Neural cell (in vitro differentiated cells): ENCODE measurements at regions not wholly inside any gene's neighbourhood (a gene's known extent, or its start where the extent isn't known, plus 50 kb on each side); places are given as distances from the start of the nearest gene placed in this dataset.

Experiments used
- H2AFZ ChIP-seq: fragments of 200-600, 300-800 bp; sonication (generic), shearing (Covaris generic); 2 replicates; pipeline ENCODE4 v1.6.0; 2014; ENCODE audit warnings: low read depth, mild to moderate bottlenecking, antibody characterized with exemption, low read length, moderate library complexity
- H3F3A ChIP-seq: fragments of 200-600 bp; shearing (Covaris generic); 2 replicates; pipeline ENCODE4 v1.6.1; 2016; ENCODE audit warnings: mild to moderate bottlenecking, moderate library complexity, mixed read lengths, antibody characterized with exemption, low read length; ENCODE audit not compliant: insufficient read depth, poor library complexity, severe bottlenecking
- H3K27ac ChIP-seq: fragments of 200-600, 300-800 bp; sonication (generic), shearing (Covaris generic); 2 replicates; pipeline ENCODE4 v1.5.1; 2014; ENCODE audit warnings: mild to moderate bottlenecking, low read length, moderate library complexity
- H3K27me3 ChIP-seq: fragments of 300-800, 200-600 bp; sonication (generic), shearing (Covaris generic); 2 replicates; pipeline ENCODE4 v1.6.0; 2014; ENCODE audit warnings: mild to moderate bottlenecking, low read depth, low read length, moderate library complexity; ENCODE audit not compliant: insufficient read depth
- H3K36me3 ChIP-seq: fragments of 300-800, 200-600 bp; sonication (generic), shearing (Covaris generic); 2 replicates; pipeline ENCODE4 v1.5.1; 2014; ENCODE audit warnings: mild to moderate bottlenecking, antibody characterized with exemption, low read length, moderate library complexity; ENCODE audit not compliant: insufficient read depth
- H3K4me2 ChIP-seq: fragments of 300-800, 200-600 bp; sonication (generic), shearing (Covaris generic); 2 replicates; pipeline ENCODE4 v1.6.0; 2014; ENCODE audit warnings: mild to moderate bottlenecking, low read length
- H3K4me3 ChIP-seq: fragments of 300-800, 200-600 bp; sonication (generic), shearing (Covaris generic); 2 replicates; pipeline ENCODE4 v1.5.1; 2014; ENCODE audit warnings: mild to moderate bottlenecking, low read length, moderate library complexity
- H3K79me2 ChIP-seq: fragments of 200-600 bp; shearing (Covaris generic); replicated peaks from 2 replicates; pipeline ENCODE4 v1.6.0; 2014; ENCODE audit warnings: mild to moderate bottlenecking, low read length, moderate library complexity; ENCODE audit not compliant: insufficient read depth
- H3K9ac ChIP-seq: fragments of 300-800, 200-600 bp; sonication (generic), shearing (Covaris generic); 2 replicates; pipeline ENCODE4 v1.6.1; 2016; ENCODE audit warnings: mild to moderate bottlenecking, low read length, mixed read lengths
- H3K9me2 ChIP-seq: fragments of 200-600 bp; shearing (Covaris generic); 2 replicates; pipeline ENCODE4 v1.6.1; 2016; ENCODE audit warnings: mild to moderate bottlenecking, low read length, mixed read lengths; ENCODE audit not compliant: insufficient read depth
- H3K9me3 ChIP-seq: fragments of 200-600, 300-800 bp; sonication (generic), shearing (Covaris generic); 2 replicates; pipeline ENCODE4 v1.6.1; 2016; ENCODE audit warnings: mild to moderate bottlenecking, mixed run types, low read length, moderate library complexity, mixed read lengths
- H4K20me1 ChIP-seq: fragments of 200-600 bp; shearing (Covaris generic); 2 replicates; pipeline ENCODE4 v1.6.1; 2016; ENCODE audit warnings: mild to moderate bottlenecking, mixed run types; ENCODE audit not compliant: insufficient read depth
- CTCF ChIP-seq: fragments of 450-650 bp; IDR thresholded peaks from 2 replicates; pipeline ENCODE4 v1.5.1; 2014; ENCODE audit warnings: antibody characterized with exemption, mild to moderate bottlenecking, moderate library complexity; ENCODE audit not compliant: poor library complexity, severe bottlenecking
- EP300 ChIP-seq: fragments of 450-650 bp; conservative IDR thresholded peaks from 2 replicates; pipeline ENCODE4 v1.6.1; 2014; ENCODE audit warnings: antibody characterized with exemption, mild to moderate bottlenecking, moderate library complexity; ENCODE audit not compliant: poor library complexity, severe bottlenecking
- EZH2 ChIP-seq: fragments of 200-600, 300-800 bp; shearing (Covaris generic), sonication (generic); IDR thresholded peaks from 2 replicates; pipeline ENCODE4 v1.6.1; 2014; ENCODE audit warnings: antibody characterized with exemption, low read length, borderline replicate concordance, mild to moderate bottlenecking; ENCODE audit not compliant: insufficient read depth, poor library complexity, severe bottlenecking
- MXI1 ChIP-seq: fragments of 450-650 bp; conservative IDR thresholded peaks from 2 replicates; pipeline ENCODE4 v1.6.1; 2014; ENCODE audit warnings: antibody characterized with exemption, mild to moderate bottlenecking; ENCODE audit not compliant: poor library complexity, severe bottlenecking
- POLR2AphosphoS5 ChIP-seq: IDR thresholded peaks from 2 replicates; pipeline ENCODE4 v1.6.1; 2012
- RAD21 ChIP-seq: fragments of 450-650 bp; conservative IDR thresholded peaks from 2 replicates; pipeline ENCODE4 v1.6.1; 2014; ENCODE audit warnings: antibody characterized with exemption, mild to moderate bottlenecking, moderate library complexity
- REST ChIP-seq: IDR thresholded peaks from 2 replicates; pipeline ENCODE4 v1.6.1; 2012; ENCODE audit warnings: borderline replicate concordance
- SMC3 ChIP-seq: fragments of 450-650 bp; conservative IDR thresholded peaks from 2 replicates; pipeline ENCODE4 v1.6.1; 2014; ENCODE audit warnings: antibody characterized with exemption, mild to moderate bottlenecking, moderate library complexity; ENCODE audit not compliant: poor library complexity
- TAF1 ChIP-seq: IDR thresholded peaks from 2 replicates; pipeline ENCODE4 v1.6.1; 2012; ENCODE audit warnings: low read depth

- H4K20me1 ChIP-seq: no peaks in the 10 kb centered on the region
- H3K27ac ChIP-seq: no peak overlapping the region
- H3K9me3 ChIP-seq: no peaks in the 10 kb centered on the region
- H3K36me3 ChIP-seq: no peaks in the 10 kb centered on the region
- no peaks in the 10 kb centered on the region for H3K79me2 ChIP-seq
- TF ChIP-seq TAF1: no peak
- no peak overlapping the region for H3K9ac ChIP-seq
- H3K27me3 ChIP-seq: no peaks in the 10 kb centered on the region
- H3F3A ChIP-seq: no peaks in the 10 kb centered on the region
- H3K9me2 ChIP-seq: no peaks in the 10 kb centered on the region
- H3K4me3 ChIP-seq: no peak overlapping the region
- H2AFZ ChIP-seq: no peak overlapping the region
- H3K4me2 ChIP-seq: no peak overlapping the region
These were observed 425.9 kb upstream of the ZNF385D start for GRCh38 chr3:22176911-22177310.

GRCh38 chr3:22189616-22190015 lies 438.6 kb upstream of the ZNF385D start:
- Histone ChIP-seq H3K4me3 (no peak overlapping the region), H3K27me3 (no peaks in the 10 kb centered on the region), H3K4me2 (no peak overlapping the region), H3K79me2 (no peaks in the 10 kb centered on the region), H3K36me3 (no peaks in the 10 kb centered on the region), H3K9me3 (no peaks in the 10 kb centered on the region), H3K27ac (no peak overlapping the region), H2AFZ (no peak overlapping the region), H3K9ac (no peak overlapping the region), H3K9me2 (no peaks in the 10 kb centered on the region), H3F3A (no peaks in the 10 kb centered on the region), H4K20me1 (no peaks in the 10 kb centered on the region)
- TF ChIP-seq CTCF (no peak), TAF1 (no peak), MXI1 (no peak), POLR2AphosphoS5 (no peak), REST (no peak), SMC3 (no peak), RAD21 (no peak), EZH2 (no peak), EP300 (no peak)

DNA sequence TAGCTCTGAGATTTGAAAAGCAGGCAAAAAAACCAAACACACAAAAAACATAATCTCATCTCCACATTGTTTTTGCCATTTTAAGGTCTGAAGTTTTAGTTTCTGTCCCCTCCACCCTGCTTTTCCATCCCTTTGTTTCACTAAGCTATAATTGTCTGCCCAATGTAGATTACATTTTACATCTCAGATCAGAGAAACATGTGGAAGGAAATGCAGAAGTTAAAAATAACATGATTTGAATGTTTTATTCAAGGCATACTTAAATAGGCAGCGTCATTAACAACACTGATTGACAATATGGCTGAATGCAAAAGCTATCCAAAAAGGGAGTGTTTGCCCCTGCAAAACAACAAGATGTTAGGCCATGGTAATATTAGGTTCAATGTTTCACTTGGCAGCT lies 448.1 kb upstream of the ZNF385D start:
- H3K4me3 ChIP-seq: no peak overlapping the region
- H2AFZ ChIP-seq: no peak overlapping the region
- no peak overlapping the region for H3K9ac ChIP-seq
- H3F3A ChIP-seq: no peaks in the 10 kb centered on the region
- H3K4me2 ChIP-seq: no peak overlapping the region
- H3K79me2 ChIP-seq: no peaks in the 10 kb centered on the region
- no peak overlapping the region for H3K27ac ChIP-seq
- H3K36me3 ChIP-seq: no peaks in the 10 kb centered on the region
- H3K27me3 ChIP-seq: no peaks in the 10 kb centered on the region
- H3K9me2 ChIP-seq: no peaks in the 10 kb centered on the region
- TF ChIP-seq EP300 (no peak), POLR2AphosphoS5 (no peak), RAD21 (no peak), TAF1 (no peak), CTCF (no peak), SMC3 (no peak), EZH2 (no peak), REST (no peak), MXI1 (no peak)
- H4K20me1 ChIP-seq: no peaks in the 10 kb centered on the region
- no peaks in the 10 kb centered on the region for H3K9me3 ChIP-seq
